Activated naive CD4-positive, alpha-beta T cell treated with anti-CD3 and anti-CD28 coated beads, Interleukin-2, amount 50 U/mL, for 24 hours (primary cell): ENCODE measurements at regions not wholly inside any gene's neighbourhood (a gene's known extent, or its start where the extent isn't known, plus 50 kb on each side); places are given as distances from the start of the nearest gene placed in this dataset.

Experiments used
- H3K27ac Mint-ChIP-seq: one replicate; pipeline ENCODE4 v1.8.0; 2021; ENCODE audit warnings: mild to moderate bottlenecking, mixed read lengths
- H3K27me3 Mint-ChIP-seq: one replicate; pipeline ENCODE4 v1.8.0; 2021; ENCODE audit warnings: mixed read lengths
- H3K36me3 Mint-ChIP-seq: one replicate; pipeline ENCODE4 v1.8.0; 2021; ENCODE audit warnings: mixed read lengths
- H3K4me1 Mint-ChIP-seq: one replicate; pipeline ENCODE4 v1.8.0; 2021; ENCODE audit warnings: mixed read lengths
- H3K4me3 Mint-ChIP-seq: one replicate; pipeline ENCODE4 v1.8.0; 2021; ENCODE audit warnings: mild to moderate bottlenecking, mixed read lengths
- H3K9me3 Mint-ChIP-seq: one replicate; pipeline ENCODE4 v1.8.0; 2021; ENCODE audit warnings: mixed read lengths

DNA sequence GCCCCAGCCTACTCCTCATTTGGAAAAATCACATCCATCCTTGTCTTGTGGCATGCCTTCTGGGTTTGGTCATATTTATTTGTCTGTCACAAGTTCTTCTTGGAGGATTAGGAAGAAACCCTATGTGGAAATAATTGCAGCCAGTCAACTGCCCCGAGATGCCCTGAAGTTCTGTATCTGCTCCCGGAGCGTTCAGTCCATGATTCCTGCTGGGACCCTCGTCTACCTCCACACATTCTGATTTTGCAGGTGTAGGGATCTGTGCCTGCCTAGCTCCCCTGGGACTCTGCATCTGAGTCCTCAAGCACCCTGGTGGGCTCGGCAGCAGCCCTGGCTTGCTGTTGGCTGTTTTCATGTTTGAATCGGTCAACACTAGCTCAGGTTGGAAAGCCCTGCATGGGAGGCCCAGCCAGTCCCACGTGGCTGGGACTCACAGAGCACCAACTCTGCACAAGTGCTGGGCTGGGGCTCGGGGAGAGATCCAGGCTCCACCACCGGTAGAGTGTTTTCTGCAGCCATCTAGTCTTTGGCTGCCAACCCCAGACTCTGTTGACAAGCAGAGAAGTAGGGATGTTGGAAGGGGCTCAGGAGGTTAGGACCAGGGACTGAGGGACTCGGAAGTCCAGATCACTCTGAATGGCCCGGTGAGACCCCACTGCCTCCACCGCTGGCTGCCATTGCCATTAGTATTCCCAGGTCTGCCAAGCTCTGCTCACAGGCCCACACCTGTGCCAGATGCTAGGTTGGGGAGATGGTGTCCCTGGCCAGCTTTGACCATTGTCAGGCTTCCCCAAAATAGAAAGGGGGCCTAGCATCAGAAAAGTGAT is 183.5 kb upstream of the CST7 start:
- no peaks in the 10 kb centered on the region for H3K36me3 Mint-ChIP-seq
- no peaks in the 10 kb centered on the region for H3K9me3 Mint-ChIP-seq
- H3K27ac Mint-ChIP-seq: no peak overlapping the region
- H3K4me3 Mint-ChIP-seq: no peak overlapping the region
- peaks cover 6% of the 10 kb centered on the region for H3K27me3 Mint-ChIP-seq
- no peaks in the 10 kb centered on the region for H3K4me1 Mint-ChIP-seq

DNA sequence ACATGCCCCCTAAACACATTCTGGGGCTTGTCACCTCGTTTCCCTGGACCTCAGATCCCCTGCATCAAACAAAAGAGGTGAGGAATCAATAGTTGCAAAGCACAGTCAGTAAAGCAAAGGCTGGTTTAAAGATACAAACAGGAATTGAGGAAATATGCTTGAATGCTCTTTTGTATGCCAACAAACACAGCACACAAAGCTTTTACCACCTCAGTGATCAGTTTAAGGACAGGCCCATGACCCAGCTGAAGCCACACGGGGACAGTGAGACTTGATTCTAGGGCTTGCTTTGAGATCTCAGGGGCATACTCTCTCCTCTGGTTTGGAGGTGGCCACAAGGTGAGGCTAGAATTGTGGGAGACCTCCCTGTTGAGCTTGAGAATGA is 182.9 kb upstream of the CST7 start:
- Mint-ChIP-seq H3K9me3 (no peaks in the 10 kb centered on the region), H3K4me3 (no peak overlapping the region), H3K4me1 (no peaks in the 10 kb centered on the region), H3K36me3 (no peaks in the 10 kb centered on the region), H3K27ac (no peak overlapping the region), H3K27me3 (peaks cover 7% of the 10 kb centered on the region)

DNA sequence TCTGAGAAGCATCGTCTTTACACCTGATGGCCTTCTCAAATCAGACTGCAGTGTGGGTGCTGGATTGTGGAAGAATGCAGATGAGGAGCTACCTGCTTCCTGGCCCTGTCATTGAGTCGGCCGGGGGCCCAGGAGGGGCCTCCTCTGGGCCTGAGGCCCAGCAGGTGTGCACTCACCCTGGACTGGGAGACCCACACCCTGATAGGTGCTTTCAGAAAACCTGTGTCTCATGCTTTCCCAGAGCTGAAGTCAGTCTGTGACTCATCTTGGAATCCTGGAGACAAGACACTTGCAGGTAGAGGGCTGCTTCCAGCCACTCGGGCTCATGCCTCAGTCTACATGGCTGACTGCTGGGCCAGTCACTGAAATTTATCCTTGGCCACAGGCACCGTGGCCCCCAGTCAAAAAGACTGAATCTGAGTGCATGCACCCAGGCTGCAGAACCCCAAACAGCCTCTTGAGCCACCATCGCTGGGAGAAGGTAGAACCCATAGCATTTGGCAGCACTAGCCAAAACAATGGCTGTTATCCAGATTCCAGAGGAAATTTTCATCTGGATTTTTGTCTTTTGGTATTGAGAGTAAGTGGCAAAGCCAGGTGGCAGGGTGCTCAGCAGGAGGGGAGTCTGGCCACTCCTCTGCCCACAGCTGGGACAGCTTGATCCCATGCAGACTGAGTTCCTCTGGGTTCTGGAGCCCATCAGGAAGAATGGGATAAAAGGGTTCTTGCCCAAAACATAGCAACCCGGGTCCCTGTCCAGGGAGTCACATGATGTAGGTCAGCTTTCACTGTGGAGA is 182.0 kb upstream of the CST7 start:
- H3K36me3 Mint-ChIP-seq: no peaks in the 10 kb centered on the region
- no peak overlapping the region for H3K4me3 Mint-ChIP-seq
- H3K27ac Mint-ChIP-seq: no peak overlapping the region
- H3K4me1 Mint-ChIP-seq: no peaks in the 10 kb centered on the region
- H3K9me3 Mint-ChIP-seq: no peaks in the 10 kb centered on the region
- H3K27me3 Mint-ChIP-seq: peaks cover 12% of the 10 kb centered on the region

DNA sequence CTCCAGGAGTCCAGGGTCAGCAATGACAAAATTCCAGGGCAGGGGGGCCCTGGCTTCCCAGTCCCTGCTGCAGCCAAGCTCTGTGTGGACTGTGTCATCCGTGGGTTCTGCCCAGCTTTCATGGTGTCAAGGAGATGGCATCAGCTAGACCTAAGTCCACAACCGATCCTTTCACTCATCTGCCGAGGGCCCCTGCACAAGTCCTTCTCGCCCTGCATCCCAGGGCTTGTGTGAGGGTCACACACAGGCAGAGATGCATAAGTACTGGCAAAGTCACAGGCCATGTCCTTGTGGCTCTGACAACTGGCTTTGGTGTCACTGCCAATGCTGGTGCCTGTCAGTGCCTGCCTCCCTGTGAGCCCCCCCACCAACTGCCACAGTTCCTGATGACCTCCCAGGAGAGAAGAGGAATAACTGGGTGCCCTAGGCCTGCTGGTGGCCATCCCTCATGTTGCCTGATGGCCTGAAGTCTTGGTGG is 181.4 kb upstream of the CST7 start:
- no peaks in the 10 kb centered on the region for H3K9me3 Mint-ChIP-seq
- no peaks in the 10 kb centered on the region for H3K4me1 Mint-ChIP-seq
- H3K27ac Mint-ChIP-seq: no peak overlapping the region
- peaks cover 12% of the 10 kb centered on the region for H3K27me3 Mint-ChIP-seq
- no peaks in the 10 kb centered on the region for H3K36me3 Mint-ChIP-seq
- H3K4me3 Mint-ChIP-seq: no peak overlapping the region

DNA sequence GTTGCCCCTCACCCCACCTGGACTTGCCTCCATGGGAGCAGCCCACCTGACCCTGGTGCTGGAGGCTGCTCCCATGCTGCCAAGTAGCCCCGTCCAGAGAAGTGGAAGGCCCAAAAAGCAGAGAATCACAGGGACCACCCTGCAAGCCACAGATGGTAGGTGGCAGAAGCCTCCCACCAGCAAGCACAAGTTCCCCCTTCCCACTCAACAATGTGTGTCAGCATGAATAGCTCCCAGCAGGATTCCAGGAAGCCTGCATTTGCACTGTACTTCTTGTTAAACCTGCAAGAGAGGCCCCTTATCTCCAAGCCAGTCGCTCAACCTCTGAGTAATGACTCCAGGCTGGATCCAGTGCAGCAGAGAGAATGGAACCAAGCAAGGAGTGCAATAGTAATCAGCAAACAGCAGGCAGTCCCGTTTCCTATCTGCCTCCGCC is 180.8 kb upstream of the CST7 start:
- Mint-ChIP-seq H3K4me1 (no peaks in the 10 kb centered on the region), H3K36me3 (no peaks in the 10 kb centered on the region), H3K4me3 (no peak overlapping the region), H3K27me3 (peaks cover 12% of the 10 kb centered on the region), H3K9me3 (no peaks in the 10 kb centered on the region), H3K27ac (no peak overlapping the region)

DNA sequence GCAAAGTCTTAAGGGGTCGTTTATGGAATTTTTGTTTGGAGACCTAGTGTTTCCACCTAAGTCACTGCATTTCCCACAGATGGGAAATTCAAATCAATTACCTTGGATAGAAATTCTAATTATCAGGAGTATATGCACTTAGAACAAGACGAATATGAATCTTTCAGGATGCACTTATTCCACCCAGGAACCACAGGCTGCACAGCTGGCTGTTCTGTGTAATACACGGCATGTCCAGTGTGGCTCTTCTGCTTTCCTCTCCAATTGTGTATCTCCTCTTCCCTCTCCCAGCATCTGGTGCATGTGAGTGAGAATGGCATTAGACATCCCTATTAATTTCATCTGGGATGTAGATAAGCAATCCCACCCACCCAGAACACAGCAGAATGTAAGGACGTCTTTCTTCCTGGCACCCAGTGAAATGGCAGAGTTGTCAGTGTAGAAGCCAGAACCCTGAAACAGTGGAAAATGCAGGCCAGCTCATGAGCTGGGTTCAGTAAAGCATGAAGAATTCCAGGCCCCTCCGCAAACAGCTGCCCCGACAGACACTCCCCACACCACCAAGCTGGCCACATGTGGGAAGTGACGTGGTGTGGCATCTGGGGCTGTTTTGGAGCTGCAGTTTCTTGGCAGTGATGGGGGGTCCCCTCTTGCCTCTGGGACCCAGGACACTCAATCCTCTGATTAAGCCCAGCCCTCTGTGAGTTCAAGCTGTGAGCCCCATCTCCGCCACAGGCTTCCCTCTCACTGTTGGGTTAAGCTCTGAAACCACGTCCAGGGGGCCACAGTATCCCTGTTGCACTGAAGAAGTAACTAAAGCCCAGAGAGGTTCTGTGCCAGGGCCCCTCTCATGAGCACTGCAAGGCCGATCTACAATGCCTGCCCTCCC is 180.1 kb upstream of the CST7 start:
- H3K27me3 Mint-ChIP-seq: peaks cover 10% of the 10 kb centered on the region

DNA sequence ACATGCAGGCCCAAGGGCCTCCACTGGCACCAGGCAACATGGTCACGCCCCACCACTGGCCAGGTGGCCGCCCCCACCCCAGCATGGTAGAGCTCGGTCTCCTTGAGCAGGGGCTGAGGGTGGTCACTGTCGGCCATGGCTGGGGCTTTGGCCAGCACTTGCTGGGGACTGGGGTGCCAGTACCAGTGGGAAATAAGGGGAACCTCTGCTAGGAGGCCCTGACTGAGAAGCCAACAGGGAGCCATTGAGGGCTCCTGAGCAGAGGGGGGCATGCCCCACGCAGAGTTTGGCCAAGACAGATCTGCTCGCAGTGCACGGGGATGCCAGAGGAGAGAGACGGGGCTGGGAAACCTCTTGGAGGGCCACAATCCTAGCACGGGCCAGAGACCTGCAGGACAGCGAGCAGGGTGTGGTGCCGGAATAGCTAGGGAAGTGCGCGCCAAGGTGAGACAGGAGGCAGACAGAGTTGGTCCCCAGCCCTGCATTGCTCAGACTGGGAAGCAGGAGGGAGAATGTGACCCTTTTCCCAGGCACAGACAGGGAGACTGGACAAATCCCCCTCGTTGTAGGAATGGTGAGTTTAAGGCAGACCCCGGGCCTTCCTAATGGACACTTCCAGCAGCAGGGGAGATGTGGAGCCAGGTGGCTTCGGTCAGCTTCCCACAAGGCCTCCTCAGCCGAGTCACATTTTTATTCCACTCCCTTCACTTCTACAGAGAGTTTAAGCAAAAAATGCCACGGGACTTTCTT is 179.0 kb upstream of the CST7 start:
- Mint-ChIP-seq H3K27me3 (peaks cover 7% of the 10 kb centered on the region), H3K36me3 (no peaks in the 10 kb centered on the region), H3K4me1 (no peaks in the 10 kb centered on the region), H3K4me3 (no peak overlapping the region), H3K27ac (no peak overlapping the region), H3K9me3 (peaks cover 10% of the 10 kb centered on the region)

More for the DNA sequence above, 180.1 kb upstream of the CST7 start:
- H3K27ac Mint-ChIP-seq: no peak overlapping the region
- H3K4me1 Mint-ChIP-seq: no peaks in the 10 kb centered on the region
- no peak overlapping the region for H3K4me3 Mint-ChIP-seq
- H3K9me3 Mint-ChIP-seq: no peaks in the 10 kb centered on the region
- H3K36me3 Mint-ChIP-seq: no peaks in the 10 kb centered on the region

DNA sequence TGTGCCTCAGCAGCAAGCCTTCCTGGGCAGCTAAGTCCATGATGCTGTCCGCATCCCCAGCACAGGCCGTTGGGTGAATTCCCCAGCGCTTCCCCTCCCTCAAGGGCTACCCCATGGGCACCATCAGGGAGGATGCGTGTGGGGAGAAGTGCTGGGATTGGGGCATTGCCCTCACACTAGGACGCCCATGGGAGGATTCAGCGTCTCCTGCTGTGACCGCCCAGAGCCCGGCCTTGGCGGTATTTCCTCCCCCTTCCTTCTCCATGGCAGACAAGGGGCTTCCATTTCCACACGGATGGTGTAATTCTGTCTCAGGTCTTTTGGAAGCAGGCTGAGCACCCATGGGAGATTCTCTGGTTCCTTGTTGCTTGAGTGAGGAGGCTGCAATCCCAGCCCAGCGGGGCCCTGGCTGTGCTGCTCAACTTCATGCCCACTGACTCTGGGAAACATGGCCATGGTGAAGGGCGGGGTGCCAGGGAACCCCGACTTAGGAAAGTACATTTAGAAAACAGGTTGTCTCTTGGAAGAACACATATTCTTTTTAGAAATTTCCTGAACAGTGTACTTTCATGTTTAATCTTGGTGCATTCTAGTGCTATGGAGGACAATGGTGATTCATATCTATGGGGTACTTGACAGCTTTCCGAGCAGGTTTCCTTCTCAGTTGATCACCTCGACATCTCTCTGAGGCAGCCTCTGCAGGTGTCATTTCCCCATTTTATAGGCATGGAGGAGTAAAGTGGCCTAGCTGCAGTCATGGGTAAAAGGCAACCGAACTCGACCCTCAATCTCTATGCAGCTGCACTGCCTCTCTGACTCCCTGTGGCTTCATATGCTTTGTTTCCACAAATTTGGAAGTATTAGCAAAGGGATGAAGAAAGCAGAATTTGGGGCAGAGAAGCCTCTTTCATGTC is 178.2 kb upstream of the CST7 start:
- peaks cover 14% of the 10 kb centered on the region for H3K9me3 Mint-ChIP-seq
- no peaks in the 10 kb centered on the region for H3K36me3 Mint-ChIP-seq
- no peak overlapping the region for H3K4me3 Mint-ChIP-seq
- H3K4me1 Mint-ChIP-seq: no peaks in the 10 kb centered on the region
- no peak overlapping the region for H3K27ac Mint-ChIP-seq
- H3K27me3 Mint-ChIP-seq: peaks cover 7% of the 10 kb centered on the region

DNA sequence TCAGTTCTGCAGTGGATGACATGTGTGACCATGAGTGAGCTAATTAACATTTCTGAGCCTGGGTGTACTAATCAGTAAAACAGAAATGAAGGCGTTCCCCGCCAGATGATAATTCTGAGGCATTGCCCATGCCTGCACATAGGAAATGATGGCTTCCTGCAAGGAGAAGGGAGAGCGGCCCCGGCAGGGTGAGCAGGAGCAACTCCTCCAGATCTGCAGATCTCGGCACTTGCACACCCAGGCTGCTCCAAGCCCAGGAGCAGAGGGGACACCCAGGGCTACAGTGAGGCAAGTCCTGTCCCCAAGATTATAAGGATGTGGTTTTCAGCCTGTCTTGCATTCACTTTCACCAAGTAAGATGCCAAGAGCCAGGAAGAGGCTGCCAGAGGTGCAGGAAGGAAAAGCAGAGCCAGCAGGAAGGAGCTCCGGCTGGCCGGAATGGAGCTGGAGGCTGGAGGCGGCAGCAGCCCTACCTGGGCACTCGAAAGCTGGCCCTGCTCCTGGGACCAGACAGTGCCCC is 177.5 kb upstream of the CST7 start:
- no peak overlapping the region for H3K27ac Mint-ChIP-seq
- H3K4me3 Mint-ChIP-seq: no peak overlapping the region
- H3K9me3 Mint-ChIP-seq: peaks cover 14% of the 10 kb centered on the region
- H3K36me3 Mint-ChIP-seq: no peaks in the 10 kb centered on the region
- H3K4me1 Mint-ChIP-seq: no peaks in the 10 kb centered on the region
- H3K27me3 Mint-ChIP-seq: peaks cover 8% of the 10 kb centered on the region

DNA sequence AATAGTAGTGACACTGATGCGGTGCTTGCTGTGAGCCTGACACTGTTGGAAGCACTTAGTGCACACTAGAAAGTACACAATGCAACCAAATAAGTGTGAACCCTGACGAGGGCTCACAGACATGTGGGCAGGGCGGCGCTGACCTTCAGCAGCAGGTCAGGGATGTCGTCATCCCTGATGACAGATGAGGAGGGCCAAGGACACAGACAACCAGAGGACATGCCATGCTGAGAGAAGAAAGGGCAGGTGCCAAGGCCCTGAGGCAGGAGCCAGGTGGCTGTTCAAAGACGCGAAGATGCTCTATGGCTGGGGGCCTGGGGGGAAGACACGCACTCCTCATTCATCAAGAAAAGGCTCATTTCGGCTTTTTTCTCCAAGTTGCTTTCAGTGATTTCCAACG is 176.4 kb upstream of the CST7 start:
- peaks cover 10% of the 10 kb centered on the region for H3K27me3 Mint-ChIP-seq
- no peak overlapping the region for H3K27ac Mint-ChIP-seq
- no peaks in the 10 kb centered on the region for H3K4me1 Mint-ChIP-seq
- H3K4me3 Mint-ChIP-seq: no peak overlapping the region
- H3K36me3 Mint-ChIP-seq: no peaks in the 10 kb centered on the region
- H3K9me3 Mint-ChIP-seq: peaks cover 14% of the 10 kb centered on the region

DNA sequence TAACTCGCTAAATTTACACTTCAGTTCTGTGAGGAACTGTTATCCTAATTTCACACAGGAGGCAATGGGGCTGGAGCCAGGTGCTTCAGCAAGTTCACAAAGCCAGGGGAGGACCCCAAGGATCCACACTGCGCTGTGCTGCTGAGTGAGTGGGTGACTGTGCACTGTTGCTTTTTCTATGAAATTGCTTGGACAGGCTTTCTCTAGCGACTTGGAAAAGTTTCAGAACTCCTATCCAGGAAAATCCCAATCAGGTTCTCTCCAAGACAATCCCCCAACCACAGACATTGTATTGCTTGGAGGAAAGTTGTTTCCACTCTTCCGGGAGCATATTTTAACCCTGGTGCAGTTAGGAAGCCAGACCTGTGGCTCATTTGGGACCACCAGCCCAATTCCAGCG is 175.9 kb upstream of the CST7 start:
- Mint-ChIP-seq H3K27me3 (peaks cover 11% of the 10 kb centered on the region), H3K9me3 (peaks cover 14% of the 10 kb centered on the region), H3K27ac (no peak overlapping the region), H3K4me3 (no peak overlapping the region), H3K4me1 (no peaks in the 10 kb centered on the region), H3K36me3 (no peaks in the 10 kb centered on the region)

DNA sequence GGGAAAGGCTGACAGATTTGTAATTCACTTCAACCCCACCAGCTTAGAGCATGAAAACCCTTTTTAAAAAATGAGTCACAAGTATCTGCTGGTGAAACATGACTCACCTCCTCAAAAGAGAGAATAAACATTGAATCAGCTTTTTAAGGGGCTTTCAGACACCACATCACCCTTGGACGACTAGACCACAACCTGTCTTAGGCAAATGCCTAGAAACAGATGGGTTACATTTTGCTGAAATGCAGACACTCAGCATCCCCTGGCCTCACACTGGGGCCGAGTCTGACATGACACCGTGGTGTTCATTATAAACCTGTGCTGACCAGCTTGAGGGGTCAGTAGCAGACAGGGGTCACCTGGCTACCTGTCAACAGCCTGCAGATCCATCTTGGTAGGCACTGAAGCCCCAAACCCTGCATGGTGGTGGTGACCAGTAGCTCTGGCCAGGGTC is 175.3 kb upstream of the CST7 start:
- H3K4me1 Mint-ChIP-seq: no peaks in the 10 kb centered on the region
- peaks cover 10% of the 10 kb centered on the region for H3K27me3 Mint-ChIP-seq
- no peak overlapping the region for H3K27ac Mint-ChIP-seq
- H3K9me3 Mint-ChIP-seq: peaks cover 14% of the 10 kb centered on the region
- H3K36me3 Mint-ChIP-seq: no peaks in the 10 kb centered on the region
- no peak overlapping the region for H3K4me3 Mint-ChIP-seq

DNA sequence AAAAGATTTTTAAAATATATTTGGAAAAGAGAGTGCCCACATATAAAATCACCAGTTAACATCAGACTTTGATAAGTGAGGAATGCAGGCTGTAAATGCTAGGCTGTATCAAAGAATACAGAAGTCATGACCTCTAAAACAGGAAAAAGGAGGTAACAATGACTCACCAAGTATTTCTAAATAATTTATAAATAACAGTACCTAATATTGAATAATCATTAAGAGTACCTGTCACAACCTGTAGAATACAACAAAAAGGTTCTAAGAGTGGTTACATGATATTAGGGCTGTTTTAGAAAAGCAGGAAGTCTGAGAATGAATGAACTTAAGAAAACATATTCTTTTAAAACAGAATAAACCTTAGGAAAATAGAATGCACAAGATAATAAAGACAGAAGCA is 173.1 kb upstream of the CST7 start:
- H3K27me3 Mint-ChIP-seq: peaks cover 10% of the 10 kb centered on the region
- peaks cover 14% of the 10 kb centered on the region for H3K9me3 Mint-ChIP-seq
- no peak overlapping the region for H3K4me3 Mint-ChIP-seq
- H3K36me3 Mint-ChIP-seq: no peaks in the 10 kb centered on the region
- no peaks in the 10 kb centered on the region for H3K4me1 Mint-ChIP-seq
- no peak overlapping the region for H3K27ac Mint-ChIP-seq

DNA sequence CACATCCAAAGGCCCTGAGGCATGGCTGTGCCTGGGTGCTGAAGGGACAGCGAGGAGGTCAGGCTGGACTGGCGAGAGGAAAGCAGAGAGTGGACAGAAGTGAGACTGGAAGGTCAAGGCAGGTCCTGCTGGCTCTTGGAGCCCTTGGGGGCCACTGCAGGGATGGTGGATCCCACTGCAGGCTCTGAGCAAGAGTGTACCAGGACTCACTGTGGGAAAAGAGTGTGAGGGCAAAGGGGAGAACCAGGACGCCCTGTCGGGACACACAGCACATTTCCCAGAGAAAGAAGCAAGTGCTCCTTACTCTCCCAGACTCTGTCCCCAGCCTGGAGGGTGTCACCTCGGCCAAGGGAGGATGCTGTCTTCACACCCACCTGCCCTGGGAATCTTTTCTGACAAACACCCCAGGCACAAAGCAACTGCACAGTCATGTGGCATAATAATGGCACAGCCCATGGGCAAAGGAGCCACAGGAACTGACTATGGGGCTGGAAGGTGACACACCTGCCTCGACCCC is 172.3 kb upstream of the CST7 start:
- Mint-ChIP-seq H3K9me3 (peaks cover 14% of the 10 kb centered on the region), H3K27me3 (peaks cover 5% of the 10 kb centered on the region), H3K27ac (no peak overlapping the region), H3K4me1 (no peaks in the 10 kb centered on the region), H3K4me3 (no peak overlapping the region), H3K36me3 (no peaks in the 10 kb centered on the region)
